Neuronal stem cell (in vitro differentiated cells): ENCODE measurements at regions not wholly inside any gene's neighbourhood (a gene's known extent, or its start where the extent isn't known, plus 50 kb on each side); places are given as distances from the start of the nearest gene placed in this dataset.

Source experiments
- DNase-seq: peaks from one replicate; pipeline ENCODE4 v3.0.0-alpha.2; 2013; ENCODE audit warnings: low spot score
- H2AFZ ChIP-seq: one replicate; pipeline ENCODE4 v1.6.1; 2013; ENCODE audit warnings: mild to moderate bottlenecking, low read length, inconsistent platforms
- H2AK5ac ChIP-seq: 2 replicates; pipeline ENCODE4 v1.6.1; 2013; ENCODE audit warnings: low read depth, mild to moderate bottlenecking, inconsistent platforms, low read length, moderate library complexity, mixed read lengths
- H2BK120ac ChIP-seq: 2 replicates; pipeline ENCODE4 v1.6.1; 2013; ENCODE audit warnings: low read depth, mild to moderate bottlenecking, inconsistent platforms, low read length, moderate library complexity, mixed read lengths
- H2BK12ac ChIP-seq: one replicate; pipeline ENCODE4 v1.6.1; 2013; ENCODE audit warnings: low read length, inconsistent platforms
- H2BK15ac ChIP-seq: 2 replicates; pipeline ENCODE4 v1.6.1; 2013; ENCODE audit warnings: mild to moderate bottlenecking, low read length, inconsistent platforms, mixed read lengths
- H2BK5ac ChIP-seq: one replicate; pipeline ENCODE4 v1.6.1; 2013; ENCODE audit warnings: inconsistent platforms, mild to moderate bottlenecking, low read length, moderate library complexity
- H3K14ac ChIP-seq: one replicate; pipeline ENCODE4 v1.6.1; 2013; ENCODE audit warnings: low read length, inconsistent platforms
- H3K18ac ChIP-seq: 2 replicates; pipeline ENCODE4 v1.6.1; 2013; ENCODE audit warnings: low read length, inconsistent platforms
- H3K23ac ChIP-seq: 2 replicates; pipeline ENCODE4 v1.6.1; 2013; ENCODE audit warnings: low read depth, mild to moderate bottlenecking, mixed read lengths, low read length, inconsistent platforms; ENCODE audit not compliant: poor library complexity
- H3K27ac ChIP-seq: replicated peaks from 3 replicates; pipeline ENCODE4 v1.5.1; 2013; ENCODE audit warnings: low read length, inconsistent platforms
- H3K27me3 ChIP-seq, 3 experiments: 2 replicates each; pipeline ENCODE4 v1.6.1; 2013; ENCODE audit warnings: low read length in 3 of 3, mild to moderate bottlenecking in 2 of 3, inconsistent platforms in 1 of 3, low read depth in 1 of 3, mixed read lengths in 1 of 3, moderate library complexity in 1 of 3; ENCODE audit not compliant: control insufficient read depth in 3 of 3, insufficient read depth in 3 of 3
- H3K36me3 ChIP-seq, 2 donors: replicated peaks in 1 of 2; 2 replicates each; pipeline ENCODE4 v1.6.1; 2013; ENCODE audit warnings: low read length in 2 of 2; ENCODE audit not compliant: control insufficient read depth in 2 of 2, insufficient read depth in 2 of 2
- H3K4ac ChIP-seq: 2 replicates; pipeline ENCODE4 v1.6.1; 2013; ENCODE audit warnings: inconsistent platforms, mild to moderate bottlenecking, low read length, moderate library complexity
- H3K4me1 ChIP-seq, 2 donors: 1 replicate in 1 of 2; 2 replicates in 1 of 2; pipeline ENCODE4 v1.6.1; 2013; ENCODE audit warnings: low read length in 2 of 2, low read depth in 1 of 2; ENCODE audit not compliant: control insufficient read depth in 2 of 2, insufficient read depth in 1 of 2
- H3K4me2 ChIP-seq: one replicate; pipeline ENCODE4 v1.6.1; 2013; ENCODE audit warnings: mild to moderate bottlenecking, low read length, inconsistent platforms; ENCODE audit not compliant: insufficient read depth, poor library complexity, severe bottlenecking
- H3K4me3 ChIP-seq, 2 donors: 2 replicates each; pipeline ENCODE4 v1.5.1; 2013; ENCODE audit warnings: low read length in 2 of 2, mild to moderate bottlenecking in 2 of 2, inconsistent platforms in 1 of 2, moderate library complexity in 1 of 2
- H3K79me1 ChIP-seq: one replicate; pipeline ENCODE4 v1.6.1; 2013; ENCODE audit warnings: low read depth, mild to moderate bottlenecking, inconsistent platforms, low read length, moderate library complexity
- H3K9ac ChIP-seq: one replicate; pipeline ENCODE4 v1.6.1; 2013; ENCODE audit warnings: mild to moderate bottlenecking, low read depth, low read length, inconsistent platforms; ENCODE audit not compliant: poor library complexity
- H3K9me3 ChIP-seq, 2 donors: replicated peaks in 1 of 2; 2 replicates each; pipeline versions ENCODE3 to v1.6.1; 2013; ENCODE audit warnings: low read length in 2 of 2, mild to moderate bottlenecking in 2 of 2, inconsistent platforms in 1 of 2, low read depth in 1 of 2, mixed read lengths in 1 of 2, moderate library complexity in 1 of 2; ENCODE audit not compliant: control insufficient read depth in 2 of 2, insufficient read depth in 1 of 2
- H4K8ac ChIP-seq: one replicate; pipeline ENCODE4 v1.6.1; 2013; ENCODE audit warnings: low read depth, mild to moderate bottlenecking, inconsistent platforms, low read length, moderate library complexity
- H4K91ac ChIP-seq: one replicate; pipeline ENCODE4 v1.6.1; 2013; ENCODE audit warnings: low read length, low read depth, mild to moderate bottlenecking, inconsistent platforms; ENCODE audit not compliant: poor library complexity
- WGBS, 2 donors: extraction: QIAGEN DNeasy Blood & Tissue Kit; methylation state at CpG; one replicate each; pipeline ENCODE4 v1.1.7; 2013; ENCODE audit warnings: missing lambda C conversion rate in 2 of 2, mixed read lengths in 1 of 2; ENCODE audit not compliant: insufficient read length in 2 of 2, insufficient replicate concordance in 1 of 2; ENCODE audit errors: extremely low coverage in 2 of 2; 5-methylcytosine and 5-hydroxymethylcytosine counted together

DNA sequence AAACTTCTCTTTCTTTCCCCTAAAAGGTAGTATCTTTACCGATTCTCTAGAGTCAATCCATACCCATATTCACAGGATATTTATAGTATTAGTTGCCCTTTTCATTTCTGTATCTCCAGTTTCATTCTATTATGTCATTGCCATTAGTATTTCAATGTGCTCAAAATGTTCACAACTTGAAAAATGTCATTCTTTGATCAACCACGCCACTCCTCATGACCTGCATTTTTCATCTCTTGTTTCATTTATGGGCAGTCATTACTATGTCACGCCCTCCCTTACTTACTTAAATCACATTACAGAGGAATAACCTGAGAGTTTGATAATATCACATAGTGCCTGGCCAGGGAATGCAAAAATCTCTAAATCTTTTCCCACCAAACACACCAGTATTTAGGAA lies 427.3 kb upstream of the GJE1 start:
- Histone ChIP-seq H2BK120ac (no peak overlapping the region), H3K9me3 (no peaks in the 10 kb centered on the region), H2AFZ (no peak overlapping the region), H3K4me3 (no peak overlapping the region), H3K79me1 (no peaks in the 10 kb centered on the region), H3K27ac (no peak overlapping the region), H3K23ac (no peak overlapping the region), H3K27me3 (no peaks in the 10 kb centered on the region), H3K4me1 (no peaks in the 10 kb centered on the region), H3K14ac (no peak overlapping the region), H3K18ac (no peak overlapping the region), H2AK5ac (no peak overlapping the region), H2BK12ac (no peak overlapping the region), H4K91ac (no peak overlapping the region), H3K4me2 (no peak overlapping the region), H4K8ac (no peak overlapping the region), H2BK5ac (no peak overlapping the region), H3K36me3 (no peaks in the 10 kb centered on the region), H2BK15ac (no peak overlapping the region), H3K9ac (no peak overlapping the region), H3K4ac (no peak overlapping the region)
- DNase-seq, result no peak
- no CpG with 5 or more reads among the region's 3 CpGs for WGBS, 2 donors

DNA sequence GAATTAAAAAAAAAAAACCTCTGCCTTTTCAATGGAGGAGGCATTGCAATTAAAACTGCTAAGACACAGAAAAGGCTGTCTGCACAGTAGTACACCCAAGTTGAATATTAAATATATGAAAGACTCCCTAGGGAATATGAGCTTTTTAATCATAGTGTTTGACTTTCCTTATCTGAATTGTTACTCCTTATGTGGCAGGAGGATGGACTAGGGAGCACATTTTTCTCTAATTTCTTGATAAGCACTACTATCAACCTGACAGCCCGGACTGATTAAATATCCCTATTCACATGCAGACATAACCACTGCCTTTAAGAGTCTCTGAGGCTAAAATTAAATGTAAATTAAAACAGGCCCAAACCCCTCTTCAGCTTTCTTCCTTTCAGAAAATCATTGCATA lies 428.6 kb upstream of the GJE1 start:
- Histone ChIP-seq H3K14ac (no peak overlapping the region), H3K9ac (no peak overlapping the region), H2BK120ac (no peak overlapping the region), H3K9me3 (no peaks in the 10 kb centered on the region), H4K91ac (no peak overlapping the region), H3K23ac (no peak overlapping the region), H2AK5ac (no peak overlapping the region), H3K79me1 (no peaks in the 10 kb centered on the region), H3K27ac (no peak overlapping the region), H3K18ac (no peak overlapping the region), H3K4me2 (no peak overlapping the region), H3K4ac (no peak overlapping the region), H3K27me3 (no peaks in the 10 kb centered on the region), H2BK5ac (no peak overlapping the region), H2BK15ac (no peak overlapping the region), H2BK12ac (no peak overlapping the region), H2AFZ (no peak overlapping the region), H4K8ac (no peak overlapping the region), H3K36me3 (no peaks in the 10 kb centered on the region), H3K4me1 (no peaks in the 10 kb centered on the region), H3K4me3 (no peak overlapping the region)
- WGBS, 2 donors, result no CpG with 5 or more reads among the region's 1 CpG
- DNase-seq, result no peak

DNA sequence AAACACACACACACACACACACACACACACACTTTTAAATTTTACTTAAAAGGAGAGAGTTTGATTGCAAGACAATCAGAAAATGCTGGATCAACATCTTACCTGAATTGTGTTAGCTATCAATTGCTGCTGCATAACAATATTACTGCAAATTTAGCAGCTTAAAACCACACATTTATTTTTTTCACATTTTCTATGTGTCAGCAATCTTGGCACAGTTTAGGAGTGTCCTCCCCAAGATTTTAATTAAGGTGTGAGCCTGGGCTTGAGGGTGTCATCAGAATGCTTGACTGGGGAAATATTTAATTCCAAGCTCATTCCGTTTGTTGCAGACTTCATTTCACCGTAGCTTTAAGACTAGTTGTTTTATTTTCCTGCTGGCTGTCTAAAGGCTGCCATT lies 431.0 kb upstream of the GJE1 start:
- H3K79me1 ChIP-seq, result no peaks in the 10 kb centered on the region
- no peak overlapping the region for H4K91ac ChIP-seq
- no peak overlapping the region for H3K4ac ChIP-seq
- no peak overlapping the region for H3K9ac ChIP-seq
- no peak overlapping the region for H3K18ac ChIP-seq
- no peak overlapping the region for H2BK120ac ChIP-seq
- no peaks in the 10 kb centered on the region for H3K36me3 ChIP-seq
- no peak overlapping the region for H3K23ac ChIP-seq
- H2BK5ac ChIP-seq, result no peak overlapping the region
- no CpG with 5 or more reads among the region's 2 CpGs for WGBS, 2 donors
- no peak for DNase-seq
- H3K4me2 ChIP-seq, result no peak overlapping the region
- H3K27me3 ChIP-seq, result no peaks in the 10 kb centered on the region
- no peak overlapping the region for H4K8ac ChIP-seq
- H2BK12ac ChIP-seq, result no peak overlapping the region
- H2AK5ac ChIP-seq, result no peak overlapping the region
- no peaks in the 10 kb centered on the region for H3K4me1 ChIP-seq
- no peak overlapping the region for H3K14ac ChIP-seq
- H3K4me3 ChIP-seq, result no peak overlapping the region
- peaks cover 0 to 5% of the 10 kb centered on the region in 2 donors for H3K9me3 ChIP-seq
- no peak overlapping the region for H3K27ac ChIP-seq
- H2BK15ac ChIP-seq, result no peak overlapping the region
- H2AFZ ChIP-seq, result no peak overlapping the region

DNA sequence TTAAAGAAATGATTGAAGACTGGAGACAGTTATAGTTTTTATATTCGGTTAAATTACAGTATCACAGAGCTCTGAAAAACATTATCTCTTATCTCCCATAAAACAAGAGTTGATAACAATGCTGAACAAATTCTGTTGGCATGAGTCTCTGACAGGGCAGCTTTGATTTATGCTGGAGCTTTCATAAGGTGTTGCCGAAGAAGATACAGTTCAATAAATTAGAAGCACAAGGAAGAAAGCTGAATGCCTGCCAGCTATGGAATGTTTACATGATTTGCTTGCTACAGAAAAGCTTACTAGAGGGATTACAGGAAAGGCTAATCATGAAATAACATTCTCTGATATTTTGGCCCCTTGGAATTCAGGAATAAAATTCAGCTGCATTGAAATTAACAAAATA lies 431.9 kb upstream of the GJE1 start:
- Histone ChIP-seq H3K4me3 (no peak overlapping the region), H2BK5ac (no peak overlapping the region), H2BK120ac (no peak overlapping the region), H4K91ac (no peak overlapping the region), H3K23ac (no peak overlapping the region), H3K36me3 (no peaks in the 10 kb centered on the region), H2AK5ac (no peak overlapping the region), H4K8ac (no peak overlapping the region), H3K9ac (no peak overlapping the region), H2BK12ac (no peak overlapping the region), H2AFZ (no peak overlapping the region), H3K4me1 (no peaks in the 10 kb centered on the region), H3K4me2 (no peak overlapping the region), H3K27ac (no peak overlapping the region), H3K4ac (no peak overlapping the region), H3K79me1 (no peaks in the 10 kb centered on the region), H3K14ac (no peak overlapping the region), H3K27me3 (no peaks in the 10 kb centered on the region), H3K9me3 (peaks cover 0 to 6% of the 10 kb centered on the region in 2 donors), H2BK15ac (no peak overlapping the region), H3K18ac (no peak overlapping the region)
- WGBS, 2 donors, result no CpG with 5 or more reads among the region's 2 CpGs
- no peak for DNase-seq
